ENCODE measurements at regions not wholly inside any gene's neighbourhood (a gene's known extent, or its start where the extent isn't known, plus 50 kb on each side); places are given as distances from the start of the nearest gene placed in this dataset.

DNA sequence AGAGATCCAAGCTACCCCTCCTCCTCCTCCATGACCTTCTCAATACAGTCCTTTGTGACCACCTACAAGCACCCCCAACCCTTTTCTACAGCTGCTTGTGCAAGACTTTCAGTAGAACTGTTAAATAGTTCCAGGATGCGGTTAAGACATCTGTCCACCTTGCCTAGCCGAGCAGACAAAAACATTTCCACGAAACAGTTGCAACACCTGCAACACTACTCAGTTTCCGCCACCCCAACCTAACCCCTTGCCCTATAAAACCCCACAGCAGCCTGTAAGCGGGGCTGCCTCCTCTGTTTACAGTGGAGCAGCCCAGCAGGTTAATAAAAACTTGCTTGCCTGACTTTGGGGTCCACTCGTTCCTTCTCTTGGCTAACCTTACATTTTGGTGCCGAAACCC lies 1803.5 kb upstream of the CDH6 start:
- Histone ChIP-seq H3K27ac (replicated peaks in 1 of 4) (no peak overlapping the region), H3K9me3 (no peaks in the 10 kb centered on the region), H3K27me3 (no peaks in the 10 kb centered on the region), H3K36me3 (no peaks in the 10 kb centered on the region), H3K4me1 (no peaks in the 10 kb centered on the region), H3K4me3 (no peak overlapping the region)
- 79% methylated on average over 7 of the region's 7 CpGs for WGBS
- TF ChIP-seq POLR2AphosphoS5 (IDR thresholded peaks at IDR 0.05), result no peak
- no peak for TF ChIP-seq POLR2A (IDR thresholded peaks at IDR 0.05; ENCODE audit: low read depth)
- TF ChIP-seq CTCF (IDR thresholded peaks at IDR 0.05), result no peak
- no peak for TF ChIP-seq EP300 (IDR thresholded peaks at IDR 0.05)
- DNase-seq (ENCODE audit: extremely low spot score), result no peak
- intact Hi-C loops (cut with DNase I), result no loop called here

GRCh38 chr5:29387384-29387783 lies 1806.1 kb upstream of the CDH6 start:
- no peaks in the 10 kb centered on the region for H3K9me3 ChIP-seq
- H3K27me3 ChIP-seq, result no peaks in the 10 kb centered on the region
- WGBS, result 67% methylated on average over 1 of the region's 1 CpG
- intact Hi-C loops (cut with DNase I), result no loop called here
- no peaks in the 10 kb centered on the region for H3K4me1 ChIP-seq
- H3K27ac ChIP-seq (replicated peaks in 1 of 4), result no peak overlapping the region
- DNase-seq (ENCODE audit: extremely low spot score), result no peak
- H3K4me3 ChIP-seq, result no peak overlapping the region
- TF ChIP-seq CTCF (IDR thresholded peaks at IDR 0.05) (no peak), POLR2A (IDR thresholded peaks at IDR 0.05; ENCODE audit: low read depth) (no peak), POLR2AphosphoS5 (IDR thresholded peaks at IDR 0.05) (no peak), EP300 (IDR thresholded peaks at IDR 0.05) (no peak)
- H3K36me3 ChIP-seq, result no peaks in the 10 kb centered on the region

DNA sequence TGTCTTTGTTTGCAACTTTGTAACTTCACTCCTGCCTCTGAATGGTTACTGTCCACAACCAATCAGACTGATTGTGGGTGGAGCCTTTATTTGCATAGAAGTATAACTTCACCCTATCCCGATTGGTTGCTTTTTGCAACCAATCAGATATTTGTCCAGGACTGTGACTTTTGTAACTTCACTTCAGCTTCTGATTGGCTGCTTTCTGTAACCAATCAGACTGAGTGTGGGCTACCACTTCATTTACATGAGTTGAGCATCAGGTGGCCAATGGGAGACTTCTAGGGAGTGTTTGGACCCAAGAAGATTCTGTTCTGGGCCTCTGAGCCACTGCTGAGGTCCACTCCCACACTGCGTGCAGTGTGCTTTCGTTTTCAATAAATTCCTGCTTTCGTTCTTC lies 1810.7 kb upstream of the CDH6 start:
- no peak for TF ChIP-seq POLR2A (IDR thresholded peaks at IDR 0.05; ENCODE audit: low read depth)
- TF ChIP-seq EP300 (IDR thresholded peaks at IDR 0.05), result no peak
- no peak for TF ChIP-seq POLR2AphosphoS5 (IDR thresholded peaks at IDR 0.05)
- TF ChIP-seq CTCF (IDR thresholded peaks at IDR 0.05), result no peak
- no peaks in the 10 kb centered on the region for H3K36me3 ChIP-seq
- intact Hi-C loops (cut with DNase I), result no loop called here
- no peaks in the 10 kb centered on the region for H3K27me3 ChIP-seq
- H3K4me1 ChIP-seq, result no peaks in the 10 kb centered on the region
- H3K9me3 ChIP-seq, result no peaks in the 10 kb centered on the region
- no peak overlapping the region for H3K4me3 ChIP-seq
- WGBS, result 96% methylated on average over 4 of the region's 4 CpGs
- no peak overlapping the region for H3K27ac ChIP-seq (replicated peaks in 1 of 4)
- no peak for DNase-seq (ENCODE audit: extremely low spot score)

DNA sequence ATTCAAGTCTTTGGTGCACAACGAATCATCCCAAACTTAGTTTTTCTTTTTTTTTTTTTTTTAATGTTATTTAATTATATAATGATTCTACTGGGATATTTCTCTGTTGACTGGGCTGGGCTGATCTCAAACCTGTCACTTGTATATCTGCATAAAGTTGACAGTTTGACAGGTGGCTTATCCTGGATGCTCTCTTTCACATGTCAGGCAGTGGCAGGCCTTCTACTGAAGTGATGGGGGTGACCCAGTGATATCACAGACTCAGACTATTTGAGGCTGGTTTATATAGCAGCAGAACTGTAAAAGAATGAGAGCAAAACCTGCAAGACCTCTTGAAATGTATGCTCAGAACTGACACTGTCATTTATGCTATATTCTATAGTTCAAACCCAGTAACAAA lies 1813.5 kb upstream of the CDH6 start:
- Histone ChIP-seq H3K4me3 (no peak overlapping the region), H3K9me3 (no peaks in the 10 kb centered on the region), H3K27ac (replicated peaks in 1 of 4) (no peak overlapping the region), H3K4me1 (no peaks in the 10 kb centered on the region), H3K36me3 (no peaks in the 10 kb centered on the region), H3K27me3 (no peaks in the 10 kb centered on the region)
- TF ChIP-seq CTCF (IDR thresholded peaks at IDR 0.05) (no peak), EP300 (IDR thresholded peaks at IDR 0.05) (no peak), POLR2AphosphoS5 (IDR thresholded peaks at IDR 0.05) (no peak), POLR2A (IDR thresholded peaks at IDR 0.05; ENCODE audit: low read depth) (no peak)
- intact Hi-C loops (cut with DNase I), result no loop called here
- WGBS, result 81% methylated on average over 1 of the region's 1 CpG
- DNase-seq (ENCODE audit: extremely low spot score), result no peak

GRCh38 chr5:29379619-29380018 lies 1813.9 kb upstream of the CDH6 start:
- H3K27ac ChIP-seq (replicated peaks in 1 of 4), result no peak overlapping the region
- no peak for TF ChIP-seq POLR2AphosphoS5 (IDR thresholded peaks at IDR 0.05)
- no peak for TF ChIP-seq CTCF (IDR thresholded peaks at IDR 0.05)
- no peak for TF ChIP-seq EP300 (IDR thresholded peaks at IDR 0.05)
- TF ChIP-seq POLR2A (IDR thresholded peaks at IDR 0.05; ENCODE audit: low read depth), result no peak
- H3K27me3 ChIP-seq, result no peaks in the 10 kb centered on the region
- 83% methylated on average over 5 of the region's 5 CpGs for WGBS
- no peaks in the 10 kb centered on the region for H3K9me3 ChIP-seq
- H3K4me1 ChIP-seq, result no peaks in the 10 kb centered on the region
- H3K4me3 ChIP-seq, result no peak overlapping the region
- no peak for DNase-seq (ENCODE audit: extremely low spot score)
- intact Hi-C loops (cut with DNase I), result no loop called here
- no peaks in the 10 kb centered on the region for H3K36me3 ChIP-seq
